M059J (cell line): ENCODE measurements at regions not wholly inside any gene's neighbourhood (a gene's known extent, or its start where the extent isn't known, plus 50 kb on each side); places are given as distances from the start of the nearest gene placed in this dataset.
"Not testable (repeated sequence)": the region's sequence is repeated elsewhere in the genome, so short reads cannot be mapped to it uniquely, and the experiment has no call there.

Experiments used
- DNase-seq: peaks from one replicate; pipeline ENCODE4 v3.0.0-alpha.2; 2012; ENCODE audit warnings: low read depth

DNA sequence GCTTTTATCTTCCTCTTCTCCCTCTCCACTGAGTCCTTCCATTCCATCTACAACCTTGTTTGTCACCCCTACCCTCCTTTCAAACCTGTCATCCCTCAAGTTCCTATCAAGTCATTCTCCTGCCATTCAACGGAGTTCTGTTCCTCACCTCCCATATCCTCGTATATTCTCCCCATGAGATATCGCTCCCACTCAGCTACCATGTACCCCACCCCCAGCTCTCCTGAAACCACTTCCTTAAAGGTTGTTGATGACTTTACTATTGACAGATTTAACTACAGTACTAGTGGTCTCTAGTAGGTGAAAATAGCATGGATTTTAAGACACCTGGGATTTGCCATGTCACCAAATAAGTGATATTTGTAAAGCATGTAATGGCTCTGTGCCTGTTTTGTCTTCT is 107.4 kb upstream of the BARHL2 start:
- no peak for DNase-seq

DNA sequence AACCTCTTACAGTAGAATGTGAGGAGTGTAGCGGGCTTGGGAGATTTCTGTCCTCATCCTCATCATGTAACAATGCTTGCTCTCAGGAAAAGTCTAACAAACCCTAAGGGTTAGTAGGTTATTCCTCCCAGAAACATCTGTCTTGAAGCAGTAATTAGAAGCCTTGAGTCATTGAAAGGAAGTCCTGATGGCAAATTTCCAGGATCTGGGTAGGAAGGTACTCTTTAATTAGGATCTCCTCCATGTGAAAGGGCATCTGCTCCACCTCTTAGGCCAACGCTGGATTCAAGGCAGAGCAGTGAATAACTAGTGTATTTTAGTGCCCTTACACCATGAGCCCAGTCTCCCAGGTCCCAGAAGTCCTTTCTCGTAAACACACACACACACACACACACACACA is 106.6 kb upstream of the BARHL2 start:
- DNase-seq, result peak; percentile 32

DNA sequence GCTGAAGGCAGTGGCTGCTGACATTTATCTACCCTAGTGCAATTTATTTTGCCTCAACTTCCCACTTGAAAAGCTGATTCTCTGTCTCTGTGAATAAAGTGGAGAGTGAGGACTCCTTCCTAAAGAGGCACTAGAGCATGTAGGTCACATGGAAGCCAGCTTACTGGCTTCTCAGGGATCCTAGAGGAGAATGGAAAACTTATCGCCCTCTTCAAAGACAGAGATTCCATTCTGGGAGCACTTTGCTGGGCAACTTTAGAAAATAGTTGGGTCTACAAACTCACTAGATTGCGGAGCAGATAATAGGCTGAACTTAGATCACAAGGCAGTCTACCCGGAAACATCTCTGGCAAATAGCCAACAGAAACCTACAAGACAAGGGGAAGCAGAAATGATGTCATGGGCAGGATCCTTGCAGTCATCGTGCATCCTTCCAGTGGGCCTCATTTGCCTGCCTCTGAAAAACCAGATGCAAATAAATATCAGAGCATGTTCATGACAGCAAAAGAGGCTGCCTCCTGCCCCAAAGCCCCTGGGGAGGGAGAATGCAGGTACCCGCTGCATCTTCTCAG is 104.8 kb upstream of the BARHL2 start:
- DNase-seq, result peak; percentile 7

DNA sequence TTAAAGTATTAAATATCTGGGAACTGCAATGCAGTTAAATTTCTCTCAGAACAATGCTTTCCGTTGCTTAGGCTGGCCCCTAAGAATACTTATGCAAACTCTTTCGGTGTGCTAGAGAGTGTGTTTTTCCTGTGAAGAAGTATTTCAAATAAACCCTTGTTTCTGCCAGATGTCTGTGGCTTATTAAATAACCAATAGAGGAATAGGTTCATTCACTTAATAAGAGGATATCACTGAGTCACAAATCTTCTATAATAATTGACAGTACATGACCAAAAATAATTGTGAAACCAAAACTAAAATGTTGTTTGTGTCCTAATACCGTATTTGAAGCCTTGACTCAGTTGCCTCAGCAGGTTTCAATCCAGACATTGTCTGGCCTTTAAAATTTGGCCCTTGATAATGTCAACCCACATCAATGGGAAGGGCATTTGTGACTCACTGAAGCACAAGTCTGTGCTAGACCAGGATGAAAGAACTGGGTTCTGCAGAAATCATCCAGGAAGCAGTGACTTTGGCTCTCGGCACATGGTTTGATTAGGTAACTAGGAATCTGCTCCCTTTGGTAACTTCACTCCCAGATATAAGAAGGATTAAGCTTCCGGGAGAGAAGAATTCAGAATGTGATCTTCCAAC is 104.2 kb upstream of the BARHL2 start:
- peak; percentile 22 for DNase-seq

GRCh38 chr1:90820745-90821144 is 103.6 kb upstream of the BARHL2 start:
- no peak for DNase-seq

DNA sequence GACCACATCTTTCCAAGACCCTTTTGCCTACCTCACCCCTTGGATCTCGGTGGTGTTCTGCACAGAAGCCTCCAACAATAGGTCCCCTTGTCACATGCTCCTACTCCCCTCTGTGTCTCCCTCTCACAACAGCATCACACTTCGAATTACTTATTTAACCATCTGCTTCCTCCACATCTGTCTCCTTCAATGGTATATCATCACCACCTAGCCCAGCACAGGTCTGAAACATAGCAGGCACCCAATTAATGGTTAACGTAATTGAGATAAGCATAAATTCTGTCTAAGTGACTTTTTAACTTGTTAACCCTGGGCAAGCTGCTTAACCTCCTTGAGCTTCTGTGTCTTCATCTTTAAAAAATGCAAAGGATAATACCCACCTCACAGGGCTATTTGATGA is 100.3 kb upstream of the BARHL2 start:
- no peak for DNase-seq

DNA sequence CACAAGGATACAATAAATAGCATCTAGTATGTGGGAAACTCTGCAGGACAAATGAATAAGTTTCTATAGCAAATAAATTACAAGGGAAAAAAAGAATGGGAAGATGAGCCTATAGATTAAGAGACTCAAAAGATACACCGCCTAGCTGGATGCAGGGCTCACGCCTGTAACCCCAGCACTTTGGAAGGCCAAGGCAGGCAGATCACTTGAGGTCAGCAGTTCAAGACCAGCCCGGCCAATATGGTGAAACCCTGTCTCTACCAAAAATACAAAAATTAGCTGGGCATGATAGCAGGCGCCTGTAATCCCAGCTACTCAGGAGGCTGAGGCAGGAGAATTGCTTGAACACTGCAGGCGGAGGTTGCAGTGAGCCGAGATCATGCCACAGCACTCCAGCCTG is 95.1 kb upstream of the BARHL2 start:
- not testable (repeated sequence) for DNase-seq

DNA sequence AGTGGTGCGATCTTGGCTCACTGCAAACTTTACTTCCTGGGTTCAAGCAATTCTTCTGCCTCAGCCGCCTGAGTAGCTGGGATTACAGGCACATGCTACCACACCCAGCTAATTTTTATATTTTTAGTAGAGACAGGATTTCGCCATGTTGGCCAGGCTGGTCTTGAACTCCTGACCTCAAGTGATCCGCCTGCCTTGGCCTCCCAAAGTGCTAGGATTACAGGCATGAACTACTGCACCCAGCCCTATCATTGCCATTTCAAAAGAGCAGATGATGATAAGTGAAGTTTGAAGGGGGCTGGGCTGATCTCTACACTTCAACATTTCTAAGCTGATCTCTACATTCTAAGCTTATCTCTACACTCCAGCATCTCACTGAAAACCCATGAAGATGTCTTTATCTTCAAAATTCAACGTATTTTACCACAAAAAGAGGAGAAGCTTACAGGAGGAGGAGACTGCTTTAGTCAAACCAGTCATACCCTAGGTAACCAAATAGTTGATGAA is 94.4 kb upstream of the BARHL2 start:
- DNase-seq, result not testable (repeated sequence)

DNA sequence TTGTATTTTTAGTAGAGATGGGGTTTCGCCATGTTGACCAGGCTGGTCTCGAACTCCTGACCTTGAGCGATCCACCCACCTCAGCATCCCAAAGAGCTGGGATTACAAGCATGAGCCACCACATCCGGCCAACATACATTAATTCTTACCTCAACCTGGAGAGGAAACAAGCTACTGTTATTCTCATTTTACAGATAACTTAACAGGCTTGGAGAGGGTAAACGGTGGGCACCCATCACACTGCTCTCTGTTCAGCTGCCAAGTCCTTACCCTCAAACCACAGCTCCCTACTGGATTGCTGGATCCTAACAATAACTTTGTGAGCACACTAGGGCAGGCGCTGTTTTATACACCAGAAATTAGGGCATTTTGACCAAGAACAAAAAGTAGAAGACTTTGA is 93.6 kb upstream of the BARHL2 start:
- no peak for DNase-seq

DNA sequence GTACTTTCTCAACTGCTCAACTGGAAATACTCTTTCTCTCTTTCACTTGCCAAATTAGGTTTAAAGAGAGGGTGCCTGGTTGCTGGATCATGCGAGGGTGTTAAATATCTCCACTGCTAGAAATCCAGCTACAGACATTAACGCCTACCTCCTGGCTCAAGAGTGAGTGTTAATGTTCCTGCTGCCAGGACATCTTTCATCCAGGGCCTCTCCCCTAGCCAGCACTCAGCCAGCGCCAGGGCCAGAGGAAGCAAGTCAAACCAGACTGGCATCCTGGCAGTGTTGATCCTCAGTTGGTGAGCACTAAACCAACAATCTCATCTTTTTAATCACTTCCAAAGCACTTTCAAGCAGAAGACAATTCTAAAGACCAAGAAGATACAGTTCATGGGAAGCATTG is 92.9 kb upstream of the BARHL2 start:
- no peak for DNase-seq

GRCh38 chr1:90809093-90809492 is 92.0 kb upstream of the BARHL2 start:
- DNase-seq, result no peak

DNA sequence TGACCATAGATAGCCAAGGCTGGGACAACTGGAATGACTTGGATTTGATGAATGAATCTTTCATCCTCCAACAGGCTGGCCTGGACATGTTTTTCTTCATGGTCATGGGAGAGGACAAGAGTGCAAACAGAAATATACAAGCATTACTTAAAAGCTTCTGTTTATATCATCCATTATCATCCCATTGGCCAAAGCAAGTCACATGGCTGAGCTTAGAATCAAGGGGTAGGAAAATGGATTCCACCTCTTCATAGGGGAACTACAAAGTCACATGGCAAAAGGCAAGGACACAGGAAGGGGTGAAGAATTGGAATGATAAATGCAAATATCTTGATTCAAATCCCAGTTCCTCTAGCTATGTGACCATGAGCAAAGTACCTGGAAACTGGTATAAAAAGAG is 90.2 kb upstream of the BARHL2 start:
- no peak for DNase-seq

DNA sequence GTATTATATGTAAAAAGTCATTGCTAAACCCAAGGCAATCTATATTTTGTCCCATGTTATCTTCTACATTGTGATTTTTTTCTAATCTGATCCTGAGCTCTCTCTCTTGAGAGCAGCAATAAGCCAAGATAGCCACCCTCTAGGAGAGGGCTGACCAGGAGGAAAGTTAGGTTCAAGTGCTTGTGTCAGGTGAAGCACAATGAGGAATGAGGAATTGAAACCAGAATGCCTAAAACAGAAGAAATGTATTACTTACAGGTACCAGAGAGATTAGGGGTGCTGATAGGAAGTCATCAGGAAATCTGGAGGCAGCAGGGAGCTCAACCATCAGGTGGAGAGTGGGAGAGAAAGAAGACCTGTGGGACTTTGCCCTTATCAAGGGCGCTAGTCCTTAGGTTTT is 85.5 kb upstream of the BARHL2 start:
- DNase-seq, result no peak

- no peak for DNase-seq
Measured at GRCh38 chr1:90800012-90800717, 83.1 kb upstream of the BARHL2 start.

DNA sequence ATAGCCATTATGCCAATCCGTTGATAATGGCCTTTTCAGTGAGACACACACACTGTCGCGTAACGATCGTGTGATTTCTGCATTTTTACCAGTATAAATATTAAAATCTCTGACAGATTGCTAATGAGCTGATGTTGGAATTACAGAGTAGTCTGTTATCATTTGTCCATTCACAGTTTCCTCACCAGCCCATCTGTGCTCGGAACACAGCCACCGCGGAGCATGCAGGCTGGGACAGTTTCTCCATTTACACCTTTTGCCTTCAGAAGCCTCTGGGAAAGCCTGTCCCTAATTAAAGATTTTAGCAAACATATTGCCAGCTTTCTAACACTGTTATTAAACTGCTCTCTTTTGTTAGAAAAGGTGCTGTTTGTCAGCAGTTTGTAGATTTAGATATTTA is 82.2 kb upstream of the BARHL2 start:
- DNase-seq, result no peak

DNA sequence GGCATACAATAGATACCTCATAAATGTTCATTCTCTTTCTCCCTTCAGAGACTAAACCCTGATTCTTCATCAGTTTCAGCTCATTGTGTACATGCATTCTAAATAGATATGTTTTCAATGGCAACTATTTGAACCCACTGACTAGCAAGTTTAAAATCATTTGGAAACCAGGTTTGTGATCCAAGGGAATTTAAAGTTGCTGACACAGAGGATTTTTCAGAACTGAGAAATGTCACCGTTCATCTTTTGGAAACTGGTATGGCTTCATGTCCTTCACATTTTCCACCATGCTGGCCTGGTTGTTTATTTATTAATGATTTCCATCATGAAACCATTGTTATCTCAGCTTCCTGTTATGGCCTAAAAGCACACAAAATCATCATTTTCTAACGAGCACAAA is 81.8 kb upstream of the BARHL2 start:
- no peak for DNase-seq

DNA sequence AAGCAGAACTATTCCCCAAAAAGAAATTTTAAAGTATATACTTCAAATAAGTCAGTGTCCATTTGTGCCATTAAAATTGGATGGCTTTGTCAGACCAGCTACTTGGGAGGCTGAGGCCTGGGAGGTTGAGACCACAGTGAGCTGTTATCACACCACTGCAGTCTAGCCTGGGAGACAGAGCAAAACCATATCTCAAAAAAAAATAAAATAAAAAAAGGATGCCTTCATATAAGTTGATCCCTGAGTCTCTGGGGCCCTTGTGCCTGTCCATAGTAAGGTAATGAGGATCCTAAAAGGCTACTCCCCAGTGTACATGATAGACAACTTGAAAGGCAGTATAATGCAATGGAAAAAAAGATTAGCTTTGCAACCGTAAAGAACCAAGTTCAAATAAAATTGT is 81.2 kb upstream of the BARHL2 start:
- no peak for DNase-seq

DNA sequence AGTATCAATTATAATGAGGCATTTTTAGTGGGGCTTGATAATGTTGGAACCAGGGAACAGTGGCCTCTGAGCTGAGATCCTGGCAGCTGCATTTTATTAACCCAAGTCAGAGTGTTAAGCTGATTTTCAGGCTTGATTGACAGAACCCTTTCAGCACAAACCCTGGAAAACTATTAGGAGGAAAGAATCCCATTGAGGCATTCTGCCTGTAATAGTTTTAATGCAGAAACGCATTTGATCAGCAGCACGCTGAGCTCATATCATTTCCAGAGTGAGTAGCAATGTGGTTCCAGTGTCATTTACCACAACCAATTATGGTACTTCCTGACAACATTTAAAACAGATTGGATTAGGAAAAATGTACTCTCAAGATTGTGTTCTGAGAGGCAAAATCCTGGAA is 78.3 kb upstream of the BARHL2 start:
- no peak for DNase-seq

- no peak for DNase-seq
Measured at GRCh38 chr1:90786709-90787108, 69.6 kb upstream of the BARHL2 start.

DNA sequence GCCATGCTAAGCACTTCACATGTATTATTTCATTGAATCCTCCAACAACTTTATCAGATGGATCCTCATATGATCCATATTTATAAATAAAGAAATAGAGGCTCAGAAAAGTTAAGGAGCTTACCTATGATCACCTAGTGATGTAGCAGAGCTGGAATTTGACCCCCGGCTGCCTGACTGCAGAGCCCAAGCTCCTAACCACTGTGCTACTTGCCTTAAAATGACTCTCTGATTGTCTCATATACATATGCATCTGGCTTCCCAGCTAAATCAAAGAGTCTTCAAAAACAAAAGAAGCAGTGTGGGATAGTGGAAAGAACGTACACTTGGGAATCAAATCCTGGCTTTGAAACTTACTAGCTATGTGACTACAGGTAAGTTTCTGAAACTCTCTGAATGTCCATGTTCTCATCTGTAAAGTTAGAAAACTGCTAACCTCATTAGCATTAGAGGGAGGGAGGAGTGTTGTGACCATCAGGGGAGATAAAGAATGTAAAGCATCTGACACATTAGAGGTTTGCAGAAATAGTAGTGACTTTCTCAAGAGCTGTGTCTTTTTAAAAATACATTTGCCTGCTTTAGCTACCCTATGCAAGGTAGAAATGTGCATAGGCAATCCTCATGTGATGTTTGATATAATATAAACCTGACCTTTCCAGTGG is 67.2 kb upstream of the BARHL2 start:
- DNase-seq, result no peak

DNA sequence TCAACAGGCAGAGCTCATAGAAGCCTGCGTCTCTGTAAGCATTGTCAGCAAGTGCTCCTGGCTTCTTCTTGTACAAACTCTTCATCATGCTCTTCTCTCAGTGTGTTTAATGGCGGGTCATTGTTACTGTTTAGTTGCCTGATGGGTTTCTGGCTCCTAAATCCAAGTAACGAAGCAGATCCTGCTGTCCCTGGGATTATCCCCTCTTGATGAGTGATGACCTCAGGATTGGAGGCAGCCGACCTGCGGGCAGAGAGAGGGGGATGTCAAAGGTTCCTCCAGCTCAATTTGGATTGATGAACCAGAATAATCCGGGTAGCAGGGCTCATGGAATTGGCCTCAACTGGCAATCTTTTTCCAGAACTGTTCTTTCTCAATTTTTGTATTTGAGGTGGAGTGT is 66.1 kb upstream of the BARHL2 start:
- no peak for DNase-seq

- DNase-seq, result no peak
Measured at GRCh38 chr1:90782046-90782445, 64.9 kb upstream of the BARHL2 start.

DNA sequence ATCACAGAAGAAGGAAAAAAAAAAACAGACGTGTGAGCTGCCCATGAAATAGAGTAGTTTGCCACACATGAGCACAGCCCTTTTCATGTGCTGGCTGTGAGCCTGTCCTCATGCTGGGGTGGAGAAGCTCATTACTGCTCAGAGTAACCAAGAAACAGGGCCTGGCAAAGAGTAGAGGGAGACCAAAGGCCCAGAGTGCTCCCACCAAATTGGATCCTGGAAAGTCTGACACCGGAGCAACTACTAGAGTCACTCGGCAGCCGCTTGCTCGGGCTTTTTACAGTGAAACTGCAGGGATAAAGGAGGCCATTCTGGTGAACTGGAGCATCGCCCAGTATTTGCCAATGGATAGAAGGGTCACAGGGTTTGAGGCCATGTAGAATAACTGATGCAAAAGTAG is 64.4 kb upstream of the BARHL2 start:
- no peak for DNase-seq
